NCI-H2227 (cell line): ENCODE measurements at regions not wholly inside any gene's neighbourhood (a gene's known extent, or its start where the extent isn't known, plus 50 kb on each side); places are given as distances from the start of the nearest gene placed in this dataset.
A peak's percentile ranks its signal among the peaks of the same experiment; 100 is the strongest.

Source experiments
- DNase-seq: peaks from one replicate; lab custom pipeline; 2025; ENCODE audit not compliant: unreplicated experiment; lab: John Stamatoyannopoulos, UW

GRCh38 chr5:23579566-23579965 lies 72.2 kb downstream of the PRDM9 start:
- DNase-seq = no peak

GRCh38 chr5:23583081-23583480 lies 75.7 kb downstream of the PRDM9 start:
- DNase-seq = no peak

GRCh38 chr5:23588841-23589326 lies 81.5 kb downstream of the PRDM9 start:
- DNase-seq = peak; percentile 64

- DNase-seq = no peak
Observed at GRCh38 chr5:23591250-23591649, 83.8 kb downstream of the PRDM9 start.

GRCh38 chr5:23606927-23607326 lies 99.5 kb downstream of the PRDM9 start:
- no peak for DNase-seq

GRCh38 chr5:23612701-23613100 lies 105.3 kb downstream of the PRDM9 start:
- DNase-seq = no peak

- no peak for DNase-seq
Observed at GRCh38 chr5:23613566-23613965, 106.2 kb downstream of the PRDM9 start.

GRCh38 chr5:23614422-23614821 lies 107.0 kb downstream of the PRDM9 start:
- no peak for DNase-seq

- no peak for DNase-seq
Observed at GRCh38 chr5:23626961-23627360, 119.6 kb downstream of the PRDM9 start.

GRCh38 chr5:23627976-23628375 lies 120.6 kb downstream of the PRDM9 start:
- no peak for DNase-seq

GRCh38 chr5:23629396-23629795 lies 122.0 kb downstream of the PRDM9 start:
- DNase-seq = no peak

GRCh38 chr5:23631302-23632045 lies 124.1 kb downstream of the PRDM9 start:
- DNase-seq = no peak

GRCh38 chr5:23635938-23636337 lies 128.5 kb downstream of the PRDM9 start:
- no peak for DNase-seq

- DNase-seq = no peak
Observed at GRCh38 chr5:23639326-23639725, 131.9 kb downstream of the PRDM9 start.

GRCh38 chr5:23648656-23649055 lies 141.2 kb downstream of the PRDM9 start:
- no peak for DNase-seq

GRCh38 chr5:23649594-23649993 lies 142.2 kb downstream of the PRDM9 start:
- no peak for DNase-seq

- DNase-seq = no peak
Observed at GRCh38 chr5:23655674-23656073, 148.3 kb downstream of the PRDM9 start.

GRCh38 chr5:23675456-23675855 lies 168.0 kb downstream of the PRDM9 start:
- no peak for DNase-seq

GRCh38 chr5:23677996-23678395 lies 170.6 kb downstream of the PRDM9 start:
- DNase-seq = no peak

- DNase-seq = no peak
Observed at GRCh38 chr5:23684103-23684502, 176.7 kb downstream of the PRDM9 start.

- peak; percentile 32 for DNase-seq
Observed at GRCh38 chr5:23703940-23704855, 196.8 kb downstream of the PRDM9 start.

- no peak for DNase-seq
Observed at GRCh38 chr5:23717486-23717885, 210.1 kb downstream of the PRDM9 start.
